Fibroblast of lung (primary cell): ENCODE measurements at regions not wholly inside any gene's neighbourhood (a gene's known extent, or its start where the extent isn't known, plus 50 kb on each side); places are given as distances from the start of the nearest gene placed in this dataset.

Source experiments
- EZH2 ChIP-seq: IDR thresholded peaks from 2 replicates; pipeline ENCODE4 v1.5.1; 2012; ENCODE audit warnings: low read length, control low read depth, mild to moderate bottlenecking; ENCODE audit errors: missing control alignments
- TF ChIP-seq, protein P1 (sequence below), 2 donors: IDR thresholded peaks in 1 of 2; conservative IDR thresholded peaks in 1 of 2; 1 replicate in 1 of 2; 2 replicates in 1 of 2; pipeline ENCODE4 v1.5.1; 2011 to 2012; ENCODE audit warnings: low read length in 2 of 2, control low read depth in 1 of 2, inconsistent platforms in 1 of 2, low read depth in 1 of 2, mild to moderate bottlenecking in 1 of 2

- TF ChIP-seq, protein P1, sequence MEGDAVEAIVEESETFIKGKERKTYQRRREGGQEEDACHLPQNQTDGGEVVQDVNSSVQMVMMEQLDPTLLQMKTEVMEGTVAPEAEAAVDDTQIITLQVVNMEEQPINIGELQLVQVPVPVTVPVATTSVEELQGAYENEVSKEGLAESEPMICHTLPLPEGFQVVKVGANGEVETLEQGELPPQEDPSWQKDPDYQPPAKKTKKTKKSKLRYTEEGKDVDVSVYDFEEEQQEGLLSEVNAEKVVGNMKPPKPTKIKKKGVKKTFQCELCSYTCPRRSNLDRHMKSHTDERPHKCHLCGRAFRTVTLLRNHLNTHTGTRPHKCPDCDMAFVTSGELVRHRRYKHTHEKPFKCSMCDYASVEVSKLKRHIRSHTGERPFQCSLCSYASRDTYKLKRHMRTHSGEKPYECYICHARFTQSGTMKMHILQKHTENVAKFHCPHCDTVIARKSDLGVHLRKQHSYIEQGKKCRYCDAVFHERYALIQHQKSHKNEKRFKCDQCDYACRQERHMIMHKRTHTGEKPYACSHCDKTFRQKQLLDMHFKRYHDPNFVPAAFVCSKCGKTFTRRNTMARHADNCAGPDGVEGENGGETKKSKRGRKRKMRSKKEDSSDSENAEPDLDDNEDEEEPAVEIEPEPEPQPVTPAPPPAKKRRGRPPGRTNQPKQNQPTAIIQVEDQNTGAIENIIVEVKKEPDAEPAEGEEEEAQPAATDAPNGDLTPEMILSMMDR (conservative IDR thresholded peaks at IDR 0.05 in 1 of 2, IDR thresholded peaks at IDR 0.05 in 1 of 2; ENCODE audit: low read depth in 1 of 2, low read length in 2 of 2) = no peak
- TF ChIP-seq EZH2 = no peak
Measured at GRCh38 chr5:68646144-68646543, 430.6 kb downstream of the PIK3R1 start.
